NT2/D1 (cell line): ENCODE measurements at regions not wholly inside any gene's neighbourhood (a gene's known extent, or its start where the extent isn't known, plus 50 kb on each side); places are given as distances from the start of the nearest gene placed in this dataset.

Experiments
- DNase-seq: peaks from one replicate; pipeline ENCODE4 v3.0.0-alpha.2; 2011; ENCODE audit warnings: low read depth, low spot score
- H3K27me3 ChIP-seq: 2 replicates; pipeline ENCODE4 v1.6.0; 2011; ENCODE audit warnings: mild to moderate bottlenecking; ENCODE audit not compliant: insufficient read length, insufficient read depth
- H3K36me3 ChIP-seq: 2 replicates; pipeline ENCODE4 v1.6.1; 2011; ENCODE audit warnings: mild to moderate bottlenecking, low read length, mixed read lengths; ENCODE audit not compliant: insufficient read depth, insufficient read length
- H3K4me1 ChIP-seq: 2 replicates; pipeline ENCODE4 v1.5.1; 2011; ENCODE audit not compliant: insufficient read depth, insufficient read length
- H3K4me3 ChIP-seq: 2 replicates; pipeline ENCODE4 v1.5.1; 2011; ENCODE audit warnings: low read depth; ENCODE audit not compliant: insufficient read length
- H3K9ac ChIP-seq: 2 replicates; pipeline ENCODE4 v1.6.0; 2011; ENCODE audit warnings: low read depth; ENCODE audit not compliant: insufficient read length
- H3K9me3 ChIP-seq: 2 replicates; pipeline ENCODE4 v1.5.1; 2011; ENCODE audit warnings: mild to moderate bottlenecking, low read length; ENCODE audit not compliant: insufficient read depth
- SUZ12 ChIP-seq: IDR thresholded peaks from 2 replicates; pipeline ENCODE4 v1.6.1; 2011; ENCODE audit not compliant: insufficient read length, insufficient read depth; ENCODE audit errors: extremely low read depth
- YY1 ChIP-seq: IDR thresholded peaks from 2 replicates; pipeline ENCODE4 v1.6.1; 2011; ENCODE audit not compliant: insufficient read length, insufficient read depth
- ZNF274 ChIP-seq: IDR thresholded peaks from 2 replicates; pipeline ENCODE4 v1.6.1; 2011; ENCODE audit warnings: mild to moderate bottlenecking, low read depth, low read length

GRCh38 chr5:158079097-158079496, 220.2 kb upstream of the CLINT1 start:
- H3K36me3 ChIP-seq = no peaks in the 10 kb centered on the region
- no peaks in the 10 kb centered on the region for H3K9me3 ChIP-seq
- no peaks in the 10 kb centered on the region for H3K27me3 ChIP-seq
- no peak for DNase-seq
- no peak for TF ChIP-seq ZNF274
- TF ChIP-seq SUZ12 = no peak
- TF ChIP-seq YY1 = no peak
- no peak overlapping the region for H3K4me3 ChIP-seq
- H3K4me1 ChIP-seq = no peaks in the 10 kb centered on the region
- H3K9ac ChIP-seq = no peak overlapping the region

- H3K27me3 ChIP-seq = no peaks in the 10 kb centered on the region
- H3K9me3 ChIP-seq = no peaks in the 10 kb centered on the region
- no peaks in the 10 kb centered on the region for H3K36me3 ChIP-seq
- TF ChIP-seq YY1 (no peak), SUZ12 (no peak)
- H3K4me3 ChIP-seq = no peak overlapping the region
- peak; percentile 38 for DNase-seq
- H3K9ac ChIP-seq = no peak overlapping the region
- H3K4me1 ChIP-seq = no peaks in the 10 kb centered on the region
These were observed 216.2 kb upstream of the CLINT1 start for GRCh38 chr5:158074992-158075769.

GRCh38 chr5:158074597-158074991, 215.6 kb upstream of the CLINT1 start:
- Histone ChIP-seq H3K9ac (no peak overlapping the region), H3K4me3 (no peak overlapping the region), H3K27me3 (no peaks in the 10 kb centered on the region), H3K36me3 (no peaks in the 10 kb centered on the region), H3K4me1 (no peaks in the 10 kb centered on the region), H3K9me3 (no peaks in the 10 kb centered on the region)
- no peak for DNase-seq
- TF ChIP-seq YY1 (no peak), ZNF274 (no peak), SUZ12 (no peak)

- H3K9me3 ChIP-seq = no peaks in the 10 kb centered on the region
- no peaks in the 10 kb centered on the region for H3K36me3 ChIP-seq
- no peak for TF ChIP-seq SUZ12
- no peak for TF ChIP-seq YY1
- TF ChIP-seq ZNF274 = no peak
- no peak overlapping the region for H3K9ac ChIP-seq
- H3K4me1 ChIP-seq = no peaks in the 10 kb centered on the region
- no peak for DNase-seq
- H3K27me3 ChIP-seq = no peaks in the 10 kb centered on the region
- no peak overlapping the region for H3K4me3 ChIP-seq
These were observed 211.9 kb upstream of the CLINT1 start for GRCh38 chr5:158070859-158071258.

GRCh38 chr5:158069838-158070237, 210.9 kb upstream of the CLINT1 start:
- no peaks in the 10 kb centered on the region for H3K36me3 ChIP-seq
- H3K4me3 ChIP-seq = no peak overlapping the region
- DNase-seq = no peak
- H3K27me3 ChIP-seq = no peaks in the 10 kb centered on the region
- H3K9me3 ChIP-seq = no peaks in the 10 kb centered on the region
- H3K9ac ChIP-seq = no peak overlapping the region
- no peaks in the 10 kb centered on the region for H3K4me1 ChIP-seq
- no peak for TF ChIP-seq SUZ12
- no peak for TF ChIP-seq ZNF274
- TF ChIP-seq YY1 = no peak

GRCh38 chr5:158068964-158069363, 210.0 kb upstream of the CLINT1 start:
- Histone ChIP-seq H3K4me1 (no peaks in the 10 kb centered on the region), H3K27me3 (no peaks in the 10 kb centered on the region), H3K9me3 (no peaks in the 10 kb centered on the region), H3K36me3 (no peaks in the 10 kb centered on the region), H3K4me3 (no peak overlapping the region), H3K9ac (no peak overlapping the region)
- no peak for TF ChIP-seq SUZ12
- TF ChIP-seq ZNF274 = no peak
- TF ChIP-seq YY1 = no peak
- DNase-seq = no peak

- TF ChIP-seq ZNF274 = no peak
- TF ChIP-seq SUZ12 = no peak
- TF ChIP-seq YY1 = no peak
- no peaks in the 10 kb centered on the region for H3K27me3 ChIP-seq
- no peak overlapping the region for H3K4me3 ChIP-seq
- H3K36me3 ChIP-seq = no peaks in the 10 kb centered on the region
- no peak for DNase-seq
- H3K4me1 ChIP-seq = no peaks in the 10 kb centered on the region
- H3K9ac ChIP-seq = no peak overlapping the region
- peaks cover 6% of the 10 kb centered on the region; the same call in 1 of the 2 replicates for H3K9me3 ChIP-seq
These were observed 207.1 kb upstream of the CLINT1 start for GRCh38 chr5:158066076-158066475.
